ENCODE measurements at regions not wholly inside any gene's neighbourhood (a gene's known extent, or its start where the extent isn't known, plus 50 kb on each side); places are given as distances from the start of the nearest gene placed in this dataset.

DNA sequence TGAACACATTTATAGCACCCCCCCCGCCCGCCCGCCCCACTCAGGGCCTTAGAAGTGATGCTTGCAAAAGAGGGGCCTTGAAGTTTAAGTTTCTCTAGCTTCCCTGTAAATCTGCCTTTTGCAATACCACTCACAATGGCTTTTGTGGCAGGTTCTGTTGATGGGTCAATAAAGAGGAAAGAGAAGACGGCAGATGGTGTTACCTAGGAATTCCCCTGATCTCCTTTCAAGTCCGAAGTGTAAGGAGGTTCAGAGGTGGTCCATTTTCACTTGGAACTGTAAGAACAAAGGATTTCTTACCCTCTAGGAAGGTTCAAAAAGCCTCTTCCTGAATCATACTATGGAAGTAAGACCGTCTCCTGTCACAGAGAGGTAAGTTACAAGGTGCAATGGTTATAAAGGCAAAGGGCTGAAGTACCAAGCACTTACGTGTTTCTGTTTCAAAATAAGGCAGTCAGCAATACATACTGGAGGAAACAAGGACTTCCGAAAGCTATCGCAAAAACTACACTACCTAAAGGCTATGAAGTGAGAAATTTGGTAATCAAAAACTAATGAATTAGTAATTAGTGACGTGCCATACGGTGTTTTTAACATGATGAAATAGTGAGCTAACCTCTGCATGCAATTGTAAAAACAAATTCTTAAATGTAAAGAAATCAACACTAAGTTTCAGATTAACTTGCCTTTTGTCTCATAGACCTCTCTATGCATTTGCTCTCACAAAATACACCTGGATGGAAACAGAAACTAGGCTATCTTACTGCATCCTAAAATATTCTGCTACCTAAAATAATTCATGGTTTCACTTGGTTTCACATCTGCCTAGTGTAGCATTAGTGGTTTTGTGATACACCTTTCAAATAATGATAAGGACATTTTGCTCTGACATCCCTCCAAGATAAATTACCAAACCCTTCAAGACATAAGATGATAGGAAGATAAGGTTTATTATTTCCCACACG is 589.4 kb upstream of the FAM174A start:
- Histone ChIP-seq H4K20me1 (ENCODE audit: low read length) (no peaks in the 10 kb centered on the region), H3K4me3 (ENCODE audit: low read length) (no peak overlapping the region), H3F3A (ENCODE audit: low read length, unreplicated experiment) (no peaks in the 10 kb centered on the region), H3K4me1 (ENCODE audit: insufficient read depth, low read length) (no peaks in the 10 kb centered on the region), H3K27me3 (ENCODE audit: low read length) (no peaks in the 10 kb centered on the region), H3K79me2 (ENCODE audit: low read length) (no peaks in the 10 kb centered on the region), H2AFZ (ENCODE audit: low read length) (no peak overlapping the region), H3K9ac (ENCODE audit: low read length) (no peak overlapping the region), H3K36me3 (ENCODE audit: low read depth, low read length) (no peaks in the 10 kb centered on the region), H3K27ac (ENCODE audit: low read length) (no peak overlapping the region), H3K4me2 (ENCODE audit: low read length) (no peak overlapping the region), H3K9me2 (replicated peaks; ENCODE audit: low read length) (no peaks in the 10 kb centered on the region), H3K9me3 (ENCODE audit: low read length) (no peaks in the 10 kb centered on the region)
- DNase-seq (no peak), ATAC-seq (no peak)
- ChIA-PET POLR2A (ENCODE audit: unreplicated experiment) (no interaction called here), CTCF (no interaction called here)
- intact Hi-C loops (cut with micrococcal nuclease): no loop called here
- BruUV-seq (replicated peaks): no TSS peak
- TF ChIP-seq EZH2phosphoT487 (IDR thresholded peaks at IDR 0.05; ENCODE audit: borderline replicate concordance, low read length) (no peak), EZH2 (IDR thresholded peaks at IDR 0.05; ENCODE audit: low read length, unreplicated experiment) (no peak)
- TF ChIP-seq, protein P1, sequence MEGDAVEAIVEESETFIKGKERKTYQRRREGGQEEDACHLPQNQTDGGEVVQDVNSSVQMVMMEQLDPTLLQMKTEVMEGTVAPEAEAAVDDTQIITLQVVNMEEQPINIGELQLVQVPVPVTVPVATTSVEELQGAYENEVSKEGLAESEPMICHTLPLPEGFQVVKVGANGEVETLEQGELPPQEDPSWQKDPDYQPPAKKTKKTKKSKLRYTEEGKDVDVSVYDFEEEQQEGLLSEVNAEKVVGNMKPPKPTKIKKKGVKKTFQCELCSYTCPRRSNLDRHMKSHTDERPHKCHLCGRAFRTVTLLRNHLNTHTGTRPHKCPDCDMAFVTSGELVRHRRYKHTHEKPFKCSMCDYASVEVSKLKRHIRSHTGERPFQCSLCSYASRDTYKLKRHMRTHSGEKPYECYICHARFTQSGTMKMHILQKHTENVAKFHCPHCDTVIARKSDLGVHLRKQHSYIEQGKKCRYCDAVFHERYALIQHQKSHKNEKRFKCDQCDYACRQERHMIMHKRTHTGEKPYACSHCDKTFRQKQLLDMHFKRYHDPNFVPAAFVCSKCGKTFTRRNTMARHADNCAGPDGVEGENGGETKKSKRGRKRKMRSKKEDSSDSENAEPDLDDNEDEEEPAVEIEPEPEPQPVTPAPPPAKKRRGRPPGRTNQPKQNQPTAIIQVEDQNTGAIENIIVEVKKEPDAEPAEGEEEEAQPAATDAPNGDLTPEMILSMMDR (conservative IDR thresholded peaks at IDR 0.05; ENCODE audit: low read depth, low read length): no peak

GRCh38 chr5:99940540-99940939 is 594.6 kb upstream of the FAM174A start:
- TF ChIP-seq EZH2 (IDR thresholded peaks at IDR 0.05; ENCODE audit: low read length, unreplicated experiment): no peak
- no peak for TF ChIP-seq EZH2phosphoT487 (IDR thresholded peaks at IDR 0.05; ENCODE audit: borderline replicate concordance, low read length)
- TF ChIP-seq, protein P1 (conservative IDR thresholded peaks at IDR 0.05; ENCODE audit: low read depth, low read length): no peak
- Histone ChIP-seq H3F3A (ENCODE audit: low read length, unreplicated experiment) (no peaks in the 10 kb centered on the region), H3K36me3 (ENCODE audit: low read depth, low read length) (no peaks in the 10 kb centered on the region), H3K9ac (ENCODE audit: low read length) (no peak overlapping the region), H3K9me2 (replicated peaks; ENCODE audit: low read length) (no peaks in the 10 kb centered on the region), H3K4me1 (ENCODE audit: insufficient read depth, low read length) (no peaks in the 10 kb centered on the region), H3K79me2 (ENCODE audit: low read length) (no peaks in the 10 kb centered on the region), H3K4me3 (ENCODE audit: low read length) (no peak overlapping the region), H2AFZ (ENCODE audit: low read length) (no peak overlapping the region), H3K4me2 (ENCODE audit: low read length) (no peak overlapping the region), H3K27ac (ENCODE audit: low read length) (no peak overlapping the region), H3K27me3 (ENCODE audit: low read length) (no peaks in the 10 kb centered on the region), H3K9me3 (ENCODE audit: low read length) (no peaks in the 10 kb centered on the region), H4K20me1 (ENCODE audit: low read length) (no peaks in the 10 kb centered on the region)
- ATAC-seq: no peak
- ChIA-PET POLR2A (ENCODE audit: unreplicated experiment) (no interaction called here), CTCF (no interaction called here)
- DNase-seq: no peak
- BruUV-seq (replicated peaks): no TSS peak
- intact Hi-C loops (cut with micrococcal nuclease): no loop called here

DNA sequence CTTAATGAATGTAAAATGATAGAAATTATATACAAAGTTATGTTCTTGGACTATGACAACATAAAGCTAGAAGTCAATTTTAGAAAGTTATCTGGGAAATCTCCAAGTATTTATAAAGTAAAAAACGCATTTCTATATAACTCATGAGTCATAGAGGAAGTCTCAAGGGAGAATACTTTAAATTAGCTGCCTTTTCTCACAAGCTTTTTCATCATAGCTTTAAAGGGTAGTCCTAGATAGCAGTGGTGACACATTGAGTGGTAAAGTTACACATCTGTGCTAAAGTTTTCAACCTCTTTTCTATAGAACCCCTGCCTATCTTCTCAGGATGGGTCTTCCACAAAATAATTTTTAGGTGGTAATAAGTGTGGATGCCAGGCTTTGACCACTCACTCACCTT is 598.3 kb upstream of the FAM174A start:
- DNase-seq (peak; percentile 24), ATAC-seq (peak; percentile 85)
- Histone ChIP-seq H3K4me2 (ENCODE audit: low read length) (no peak overlapping the region), H3K36me3 (ENCODE audit: low read depth, low read length) (no peaks in the 10 kb centered on the region), H3F3A (ENCODE audit: low read length, unreplicated experiment) (no peaks in the 10 kb centered on the region), H3K4me1 (ENCODE audit: insufficient read depth, low read length) (no peaks in the 10 kb centered on the region), H3K4me3 (ENCODE audit: low read length) (no peak overlapping the region), H3K9me2 (replicated peaks; ENCODE audit: low read length) (no peaks in the 10 kb centered on the region), H2AFZ (ENCODE audit: low read length) (no peak overlapping the region), H3K27me3 (ENCODE audit: low read length) (no peaks in the 10 kb centered on the region), H4K20me1 (ENCODE audit: low read length) (no peaks in the 10 kb centered on the region), H3K27ac (ENCODE audit: low read length) (no peak overlapping the region), H3K9me3 (ENCODE audit: low read length) (no peaks in the 10 kb centered on the region), H3K79me2 (ENCODE audit: low read length) (no peaks in the 10 kb centered on the region), H3K9ac (ENCODE audit: low read length) (no peak overlapping the region)
- ChIA-PET CTCF (no interaction called here), POLR2A (ENCODE audit: unreplicated experiment) (no interaction called here)
- TF ChIP-seq, protein P1 (conservative IDR thresholded peaks at IDR 0.05; ENCODE audit: low read depth, low read length): no peak
- TF ChIP-seq EZH2 (IDR thresholded peaks at IDR 0.05; ENCODE audit: low read length, unreplicated experiment) (no peak), EZH2phosphoT487 (IDR thresholded peaks at IDR 0.05; ENCODE audit: borderline replicate concordance, low read length) (no peak)
- intact Hi-C loops (cut with micrococcal nuclease): no loop called here
- BruUV-seq (replicated peaks): no TSS peak

Data from PC-3 (cell line).